Lower leg skin (tissue), 4 donors: ENCODE measurements at regions not wholly inside any gene's neighbourhood (a gene's known extent, or its start where the extent isn't known, plus 50 kb on each side); places are given as distances from the start of the nearest gene placed in this dataset.

Source experiments
- DNase-seq, 2 donors: peaks; one replicate each; pipeline ENCODE4 v3.0.0-alpha.2; 2019; ENCODE audit warnings: low spot score in 2 of 2
- H3K4me3 ChIP-seq: fragments of 200-600 bp; sonication (generic); 2 replicates; pipeline ENCODE4 v1.5.1; 2017; ENCODE audit warnings: mild to moderate bottlenecking, low read depth; ENCODE audit not compliant: poor library complexity, severe bottlenecking
- CTCF ChIP-seq, 3 donors: fragments of 450-650 bp; IDR thresholded peaks; one replicate each; pipeline ENCODE4 v1.5.1; 2016; ENCODE audit warnings: antibody characterized with exemption in 3 of 3, mild to moderate bottlenecking in 3 of 3, moderate library complexity in 2 of 3
- POLR2A ChIP-seq, 2 donors: fragments of 450-650 bp; IDR thresholded peaks; one replicate each; pipeline ENCODE4 v1.6.1; 2016 to 2017; ENCODE audit warnings: antibody characterized with exemption in 2 of 2, mild to moderate bottlenecking in 1 of 2, moderate library complexity in 1 of 2
- WGBS, 2 donors: methylation state at CpG; one replicate each; pipeline ENCODE4 v1.1.5; 2018; 5-methylcytosine and 5-hydroxymethylcytosine counted together
- intact Hi-C: fragments of 100-400 bp; cut with DNase I; formaldehyde crosslinking; loops from one replicate; pipeline ENCODE4 v1.15.0; 2023; ENCODE audit warnings: low total_unique reads

- intact Hi-C loops = no loop called here
- 57 to 62% methylated on average over 6 of the region's 6 CpGs for WGBS, 2 donors
- TF ChIP-seq POLR2A (IDR thresholded peaks at IDR 0.05) (no peak), CTCF (IDR thresholded peaks at IDR 0.05) (no peak)
- H3K4me3 ChIP-seq = no peak overlapping the region
- DNase-seq = no peak
These were observed 97.0 kb downstream of the PHETA1 start for GRCh38 chr12:111271674-111272418.

GRCh38 chr12:111270774-111271173 is 98.1 kb downstream of the PHETA1 start:
- intact Hi-C loops = no loop called here
- no peak overlapping the region for H3K4me3 ChIP-seq
- DNase-seq = no peak
- TF ChIP-seq CTCF (IDR thresholded peaks at IDR 0.05) (no peak), POLR2A (IDR thresholded peaks at IDR 0.05) (no peak)
- 30 to 45% methylated on average over 7 of the region's 7 CpGs for WGBS, 2 donors

GRCh38 chr12:111270239-111270638 is 98.7 kb downstream of the PHETA1 start:
- DNase-seq = no peak
- WGBS, 2 donors = 12 to 19% methylated on average over 11 of the region's 11 CpGs
- TF ChIP-seq CTCF (IDR thresholded peaks at IDR 0.05) (no peak), POLR2A (IDR thresholded peaks at IDR 0.05) (no peak)
- intact Hi-C loops = no loop called here
- H3K4me3 ChIP-seq = no peak overlapping the region

GRCh38 chr12:111269718-111270117 is 99.2 kb downstream of the PHETA1 start:
- H3K4me3 ChIP-seq = no peak overlapping the region
- DNase-seq = no peak
- intact Hi-C loops = no loop called here
- WGBS, 2 donors = 38 to 43% methylated on average over 7 of the region's 7 CpGs
- TF ChIP-seq CTCF (IDR thresholded peaks at IDR 0.05) = no peak
- no peak for TF ChIP-seq POLR2A (IDR thresholded peaks at IDR 0.05)

- intact Hi-C loops = no loop called here
- DNase-seq = no peak
- WGBS, 2 donors = 79 to 89% methylated on average over 16 of the region's 16 CpGs
- TF ChIP-seq POLR2A (IDR thresholded peaks at IDR 0.05) (no peak), CTCF (IDR thresholded peaks at IDR 0.05) (no peak)
- H3K4me3 ChIP-seq = no peak overlapping the region
These were observed 99.9 kb downstream of the PHETA1 start for GRCh38 chr12:111268738-111269572.
